ENCODE measurements at regions not wholly inside any gene's neighbourhood (a gene's known extent, or its start where the extent isn't known, plus 50 kb on each side); places are given as distances from the start of the nearest gene placed in this dataset.
"Not testable (repeated sequence)": the region's sequence is repeated elsewhere in the genome, so short reads cannot be mapped to it uniquely, and the experiment has no call there.

GRCh38 chr3:31114929-31115283 lies 220.4 kb upstream of the GADL1 start:
- 80 to 89% methylated on average over 1 of the region's 1 CpG for WGBS, 2 donors
- Histone ChIP-seq H3K9me3 (no peaks in the 10 kb centered on the region), H3K27ac (no peak overlapping the region), H3K27me3 (no peaks in the 10 kb centered on the region), H3K4me1 (no peaks in the 10 kb centered on the region), H3K36me3 (ENCODE audit: low read depth, missing control alignments) (no peaks in the 10 kb centered on the region), H3K4me3 (no peak overlapping the region)
- intact Hi-C loops (cut with DNase I; ENCODE audit: low total_unique reads) = no loop called here
- TF ChIP-seq CTCF (IDR thresholded peaks at IDR 0.05) (no peak), POLR2A (IDR thresholded peaks at IDR 0.05) (no peak)
- DNase-seq = no peak

DNA sequence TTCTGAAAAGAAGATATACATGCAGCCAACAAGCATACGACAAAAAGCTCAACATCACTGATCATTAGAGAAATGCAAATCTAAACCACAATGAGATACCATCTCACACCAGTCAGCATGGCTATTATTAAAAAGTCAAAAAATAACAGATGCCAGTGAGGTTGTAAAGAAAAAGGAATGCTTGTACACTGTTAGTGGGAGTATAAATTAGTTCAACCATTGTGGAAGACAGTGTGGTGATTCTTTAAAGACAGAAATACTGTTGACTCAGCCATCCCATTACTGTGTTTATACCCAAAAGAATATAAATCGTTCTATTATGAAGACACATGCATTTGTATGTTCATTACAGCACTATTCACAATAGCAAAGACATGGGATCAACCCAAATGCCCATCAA lies 221.1 kb upstream of the GADL1 start:
- intact Hi-C loops (cut with DNase I; ENCODE audit: low total_unique reads); H3K4me1 ChIP-seq; DNase-seq; H3K36me3 ChIP-seq (ENCODE audit: low read depth, missing control alignments); H3K4me3 ChIP-seq; H3K27ac ChIP-seq; H3K27me3 ChIP-seq; H3K9me3 ChIP-seq: not testable (repeated sequence)
- 91 to 92% methylated on average over 2 of the region's 2 CpGs for WGBS, 2 donors

DNA sequence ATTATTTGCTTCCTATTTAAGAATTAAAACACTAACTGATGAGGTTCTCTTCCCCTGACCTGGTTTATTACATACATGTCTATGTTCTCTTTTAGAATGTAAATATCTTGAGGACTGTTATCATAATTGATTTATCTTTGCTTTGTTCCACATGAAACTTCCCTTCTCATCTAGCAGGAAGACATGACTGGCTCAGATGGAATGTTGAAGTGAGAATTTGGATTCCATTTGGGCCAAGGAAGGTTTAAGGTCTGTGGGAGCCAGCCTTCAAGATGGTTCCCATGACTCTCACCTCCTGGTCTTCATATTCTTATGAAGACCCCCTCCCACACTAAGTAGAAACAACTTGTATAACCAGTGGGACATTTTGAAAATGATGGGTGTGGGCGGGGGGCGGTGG lies 222.2 kb upstream of the GADL1 start:
- H3K36me3 ChIP-seq (ENCODE audit: low read depth, missing control alignments) = no peaks in the 10 kb centered on the region
- H3K9me3 ChIP-seq = no peaks in the 10 kb centered on the region
- DNase-seq = no peak
- WGBS, 2 donors = 88 to 92% methylated on average over 2 of the region's 2 CpGs
- H3K4me1 ChIP-seq = no peaks in the 10 kb centered on the region
- intact Hi-C loops (cut with DNase I; ENCODE audit: low total_unique reads) = no loop called here
- H3K4me3 ChIP-seq = no peak overlapping the region
- no peak for TF ChIP-seq POLR2A (IDR thresholded peaks at IDR 0.05)
- no peak for TF ChIP-seq CTCF (IDR thresholded peaks at IDR 0.05)
- H3K27me3 ChIP-seq = no peaks in the 10 kb centered on the region
- H3K27ac ChIP-seq = no peak overlapping the region

DNA sequence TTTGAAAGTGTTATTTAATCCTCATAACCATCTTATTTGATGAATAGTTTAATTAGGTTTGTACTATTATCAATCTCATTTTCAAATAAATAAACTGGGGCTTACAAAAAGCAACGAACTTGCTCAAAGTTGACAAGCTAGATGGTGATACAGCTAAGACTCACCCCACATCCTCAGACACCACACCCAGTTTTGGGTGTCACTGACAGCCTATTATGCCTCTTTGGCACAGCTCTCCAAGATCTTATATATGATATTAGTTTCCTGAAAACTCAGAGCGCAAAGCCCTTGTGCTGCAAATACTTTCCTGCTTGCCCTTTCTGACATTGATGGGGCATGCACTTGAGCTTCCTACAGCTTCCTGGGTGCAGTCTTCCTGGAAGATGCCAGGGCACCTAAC lies 223.4 kb upstream of the GADL1 start:
- Histone ChIP-seq H3K4me3 (no peak overlapping the region), H3K27ac (no peak overlapping the region), H3K27me3 (no peaks in the 10 kb centered on the region), H3K36me3 (ENCODE audit: low read depth, missing control alignments) (no peaks in the 10 kb centered on the region), H3K9me3 (no peaks in the 10 kb centered on the region), H3K4me1 (no peaks in the 10 kb centered on the region)
- intact Hi-C loops (cut with DNase I; ENCODE audit: low total_unique reads) = no loop called here
- no peak for DNase-seq
- WGBS, 2 donors = 86 to 90% methylated on average over 2 of the region's 2 CpGs
- TF ChIP-seq CTCF (IDR thresholded peaks at IDR 0.05) (no peak), POLR2A (IDR thresholded peaks at IDR 0.05) (no peak)

GRCh38 chr3:31124373-31124772 lies 229.9 kb upstream of the GADL1 start:
- intact Hi-C loops (cut with DNase I; ENCODE audit: low total_unique reads) = no loop called here
- H3K4me3 ChIP-seq = no peak overlapping the region
- TF ChIP-seq CTCF (IDR thresholded peaks at IDR 0.05) = no peak
- no peak for TF ChIP-seq POLR2A (IDR thresholded peaks at IDR 0.05)
- 58 to 77% methylated on average over 1 of the region's 1 CpG for WGBS, 2 donors
- no peaks in the 10 kb centered on the region for H3K36me3 ChIP-seq (ENCODE audit: low read depth, missing control alignments)
- H3K27ac ChIP-seq = no peak overlapping the region
- no peaks in the 10 kb centered on the region for H3K27me3 ChIP-seq
- no peaks in the 10 kb centered on the region for H3K9me3 ChIP-seq
- no peaks in the 10 kb centered on the region for H3K4me1 ChIP-seq
- DNase-seq = no peak
